GM18951 (cell line): ENCODE measurements at regions not wholly inside any gene's neighbourhood (a gene's known extent, or its start where the extent isn't known, plus 50 kb on each side); places are given as distances from the start of the nearest gene placed in this dataset.

Source experiments
- POLR2A ChIP-seq: IDR thresholded peaks from 4 replicates; pipeline ENCODE4 v1.6.1; 2011; ENCODE audit warnings: mild to moderate bottlenecking; ENCODE audit not compliant: insufficient read length, insufficient read depth; ENCODE audit errors: extremely low read depth
- in situ Hi-C: fragments of 300-500 bp; cut with MboI; formaldehyde crosslinking; loops from one replicate; pipeline ENCODE4 v1.12.0; 2022; ENCODE audit warnings: low sequenced_read_pairs, mixed read lengths, inconsistent platforms; ENCODE audit not compliant: unreplicated experiment

- in situ Hi-C loops: no loop called here
- no peak for TF ChIP-seq POLR2A
Measured at GRCh38 chr7:91323626-91324158, 59.5 kb downstream of the FZD1 start.

GRCh38 chr7:91324663-91325062, 60.4 kb downstream of the FZD1 start:
- in situ Hi-C loops: no loop called here
- TF ChIP-seq POLR2A: no peak

GRCh38 chr7:91325726-91326125, 61.5 kb downstream of the FZD1 start:
- TF ChIP-seq POLR2A: no peak
- in situ Hi-C loops: no loop called here

GRCh38 chr7:91326516-91327199, 62.4 kb downstream of the FZD1 start:
- TF ChIP-seq POLR2A: no peak
- in situ Hi-C loops: no loop called here

GRCh38 chr7:91327346-91327745, 63.1 kb downstream of the FZD1 start:
- in situ Hi-C loops: no loop called here
- TF ChIP-seq POLR2A: no peak

- in situ Hi-C loops: no loop called here
- TF ChIP-seq POLR2A: no peak
Measured at GRCh38 chr7:91329571-91329970, 65.3 kb downstream of the FZD1 start.

- TF ChIP-seq POLR2A: no peak
- in situ Hi-C loops: no loop called here
Measured at GRCh38 chr7:91330191-91330808, 66.1 kb downstream of the FZD1 start.

- in situ Hi-C loops: no loop called here
- no peak for TF ChIP-seq POLR2A
Measured at GRCh38 chr7:91330866-91331265, 66.6 kb downstream of the FZD1 start.

- in situ Hi-C loops: no loop called here
- TF ChIP-seq POLR2A: no peak
Measured at GRCh38 chr7:91336106-91336505, 71.9 kb downstream of the FZD1 start.

- in situ Hi-C loops: no loop called here
- TF ChIP-seq POLR2A: no peak
Measured at GRCh38 chr7:91338226-91339020, 74.2 kb downstream of the FZD1 start.

- no peak for TF ChIP-seq POLR2A
- in situ Hi-C loops: no loop called here
Measured at GRCh38 chr7:91342346-91342745, 78.1 kb downstream of the FZD1 start.

- no peak for TF ChIP-seq POLR2A
- in situ Hi-C loops: no loop called here
Measured at GRCh38 chr7:91343420-91343960, 79.3 kb downstream of the FZD1 start.

- TF ChIP-seq POLR2A: no peak
- in situ Hi-C loops: no loop called here
Measured at GRCh38 chr7:91343996-91344629, 79.9 kb downstream of the FZD1 start.
